Keratinocyte (primary cell): ENCODE measurements at regions not wholly inside any gene's neighbourhood (a gene's known extent, or its start where the extent isn't known, plus 50 kb on each side); places are given as distances from the start of the nearest gene placed in this dataset.
A peak's percentile ranks its signal among the peaks of the same experiment; 100 is the strongest.

Experiments
- EZH2 ChIP-seq: IDR thresholded peaks from one replicate; pipeline ENCODE4 v1.6.1; 2012; ENCODE audit warnings: inconsistent platforms, mild to moderate bottlenecking, low read length, moderate library complexity
- TF ChIP-seq, protein P1 (sequence below), 3 experiments: IDR thresholded peaks in 1 of 3; conservative IDR thresholded peaks in 1 of 3; optimal IDR thresholded peaks in 1 of 3; 2 replicates in 2 of 3; 3 replicates in 1 of 3; pipeline versions ENCODE3 to v1.5.1; 2011; ENCODE audit warnings: low read length in 3 of 3, mild to moderate bottlenecking in 3 of 3, moderate library complexity in 2 of 3, control low read depth in 1 of 3, inconsistent platforms in 1 of 3; ENCODE audit not compliant: insufficient read depth in 2 of 3; ENCODE audit errors: extremely low read depth in 1 of 3

DNA sequence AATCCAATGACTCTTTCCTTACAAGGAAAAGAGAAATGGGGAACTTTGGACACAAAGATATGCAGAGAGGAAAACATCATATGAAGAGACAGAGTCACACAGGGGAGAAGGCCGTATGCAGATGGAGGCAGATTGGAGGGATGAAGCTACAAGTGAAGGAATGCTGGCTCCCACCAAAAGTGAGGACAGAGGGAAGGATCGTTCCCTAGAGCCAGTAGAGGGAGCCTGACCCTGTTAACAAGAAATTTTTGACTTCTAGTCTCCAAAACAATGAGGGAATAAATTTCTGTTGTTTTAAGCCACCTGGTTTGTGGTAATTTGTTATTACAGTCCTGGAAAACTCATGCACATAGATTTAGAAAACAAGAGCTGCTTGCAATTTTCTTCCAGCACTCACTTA, 169.3 kb downstream of the PMAIP1 start:
- TF ChIP-seq, protein P1, sequence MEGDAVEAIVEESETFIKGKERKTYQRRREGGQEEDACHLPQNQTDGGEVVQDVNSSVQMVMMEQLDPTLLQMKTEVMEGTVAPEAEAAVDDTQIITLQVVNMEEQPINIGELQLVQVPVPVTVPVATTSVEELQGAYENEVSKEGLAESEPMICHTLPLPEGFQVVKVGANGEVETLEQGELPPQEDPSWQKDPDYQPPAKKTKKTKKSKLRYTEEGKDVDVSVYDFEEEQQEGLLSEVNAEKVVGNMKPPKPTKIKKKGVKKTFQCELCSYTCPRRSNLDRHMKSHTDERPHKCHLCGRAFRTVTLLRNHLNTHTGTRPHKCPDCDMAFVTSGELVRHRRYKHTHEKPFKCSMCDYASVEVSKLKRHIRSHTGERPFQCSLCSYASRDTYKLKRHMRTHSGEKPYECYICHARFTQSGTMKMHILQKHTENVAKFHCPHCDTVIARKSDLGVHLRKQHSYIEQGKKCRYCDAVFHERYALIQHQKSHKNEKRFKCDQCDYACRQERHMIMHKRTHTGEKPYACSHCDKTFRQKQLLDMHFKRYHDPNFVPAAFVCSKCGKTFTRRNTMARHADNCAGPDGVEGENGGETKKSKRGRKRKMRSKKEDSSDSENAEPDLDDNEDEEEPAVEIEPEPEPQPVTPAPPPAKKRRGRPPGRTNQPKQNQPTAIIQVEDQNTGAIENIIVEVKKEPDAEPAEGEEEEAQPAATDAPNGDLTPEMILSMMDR (optimal IDR thresholded peaks at IDR 0.05 in 1 of 3, IDR thresholded peaks at IDR 0.05 in 1 of 3, conservative IDR thresholded peaks at IDR 0.05 in 1 of 3; ENCODE audit: extremely low read depth in 1 of 3, insufficient read depth in 2 of 3, low read length in 3 of 3): peak in 1 of 3 experiments; percentile 29
- no peak for TF ChIP-seq EZH2
